PC-9 (cell line): ENCODE measurements at regions not wholly inside any gene's neighbourhood (a gene's known extent, or its start where the extent isn't known, plus 50 kb on each side); places are given as distances from the start of the nearest gene placed in this dataset.

ENCODE experiments used
- BruUV-seq: library from RNA; stranded (reverse); fragments of 400-500 nt; replicated peaks from 2 replicates; lab custom pipeline; 2021; lab: Mats Ljungman, UMichigan
- CTCF ChIA-PET: fragments of 300-600 bp; sonication (Branson Sonifier 250); formaldehyde crosslinking; loops from one replicate; lab custom pipeline; 2022; ENCODE audit warnings: antibody characterized with exemption; lab: Charles Lee
- POLR2A ChIA-PET: fragments of 300-600 bp; sonication (Branson Sonifier 250); formaldehyde crosslinking; loops from one replicate; lab custom pipeline; 2022; ENCODE audit warnings: antibody characterized with exemption; ENCODE audit not compliant: unreplicated experiment; lab: Charles Lee
- DNase-seq, 2 experiments: peaks; one replicate each; pipeline versions ENCODE4 v3.0.0 to v3.0.0-alpha.2; 2015 to 2022; ENCODE audit warnings: mixed read lengths in 1 of 2
- H2AFZ ChIP-seq: fragments of 200-600 bp; sonication (generic); 2 replicates; pipeline ENCODE4 v1.8.1; 2017; ENCODE audit warnings: antibody characterized with exemption
- H3F3A ChIP-seq: fragments of 200-600 bp; sonication (generic); 2 replicates; pipeline ENCODE4 v1.8.1; 2017; ENCODE audit warnings: antibody characterized with exemption, mild to moderate bottlenecking, low read depth; ENCODE audit not compliant: insufficient read depth
- H3K27ac ChIP-seq: fragments of 200-600 bp; sonication (generic); 2 replicates; pipeline ENCODE4 v1.6.1; 2016; ENCODE audit warnings: mixed run types
- H3K27me3 ChIP-seq: fragments of 200-600 bp; sonication (generic); 2 replicates; pipeline ENCODE4 v1.6.1; 2016; ENCODE audit warnings: low read depth, mixed run types; ENCODE audit not compliant: insufficient read depth
- H3K36me3 ChIP-seq: fragments of 200-600 bp; sonication (generic); 2 replicates; pipeline ENCODE4 v1.6.1; 2016; ENCODE audit warnings: low read depth, mixed run types
- H3K4me1 ChIP-seq: fragments of 200-600 bp; sonication (generic); replicated peaks from 2 replicates; pipeline ENCODE4 v1.6.1; 2016; ENCODE audit warnings: mixed run types; ENCODE audit not compliant: insufficient read depth
- H3K4me2 ChIP-seq: fragments of 200-600 bp; sonication (generic); 2 replicates; pipeline ENCODE4 v1.6.1; 2017; ENCODE audit warnings: mixed run types
- H3K4me3 ChIP-seq: fragments of 200-600 bp; sonication (generic); 2 replicates; pipeline ENCODE4 v1.6.1; 2016; ENCODE audit warnings: mixed run types
- H3K79me2 ChIP-seq: fragments of 200-600 bp; sonication (generic); 2 replicates; pipeline ENCODE4 v1.6.1; 2017; ENCODE audit warnings: low read depth, mixed run types
- H3K9me2 ChIP-seq: fragments of 200-600 bp; sonication (generic); 2 replicates; pipeline ENCODE4 v1.8.1; 2017; ENCODE audit warnings: mild to moderate bottlenecking; ENCODE audit not compliant: insufficient read depth
- H3K9me3 ChIP-seq: fragments of 200-600 bp; sonication (generic); 2 replicates; pipeline ENCODE4 v1.8.1; 2016; ENCODE audit warnings: low read depth; ENCODE audit not compliant: insufficient read depth
- H4K20me1 ChIP-seq: fragments of 200-600 bp; sonication (generic); 2 replicates; pipeline ENCODE4 v1.8.1; 2017; ENCODE audit not compliant: insufficient read depth
- EZH2 ChIP-seq: fragments of 200-600 bp; sonication (generic); IDR thresholded peaks from 2 replicates; pipeline ENCODE4 v1.8.0; 2017; ENCODE audit warnings: antibody characterized with exemption, low read depth
- intact Hi-C: fragments of 100-400 bp; cut with micrococcal nuclease; formaldehyde crosslinking; loops from one replicate; pipeline ENCODE4 v1.10.0; 2022; ENCODE audit not compliant: unreplicated experiment
- TF ChIP-seq, protein P1 (sequence below): fragments of 200-600 bp; sonication (generic); conservative IDR thresholded peaks from 2 replicates; pipeline ENCODE4 v1.6.1; 2017; ENCODE audit warnings: mixed run types, antibody characterized with exemption, mild to moderate bottlenecking, moderate library complexity

DNA sequence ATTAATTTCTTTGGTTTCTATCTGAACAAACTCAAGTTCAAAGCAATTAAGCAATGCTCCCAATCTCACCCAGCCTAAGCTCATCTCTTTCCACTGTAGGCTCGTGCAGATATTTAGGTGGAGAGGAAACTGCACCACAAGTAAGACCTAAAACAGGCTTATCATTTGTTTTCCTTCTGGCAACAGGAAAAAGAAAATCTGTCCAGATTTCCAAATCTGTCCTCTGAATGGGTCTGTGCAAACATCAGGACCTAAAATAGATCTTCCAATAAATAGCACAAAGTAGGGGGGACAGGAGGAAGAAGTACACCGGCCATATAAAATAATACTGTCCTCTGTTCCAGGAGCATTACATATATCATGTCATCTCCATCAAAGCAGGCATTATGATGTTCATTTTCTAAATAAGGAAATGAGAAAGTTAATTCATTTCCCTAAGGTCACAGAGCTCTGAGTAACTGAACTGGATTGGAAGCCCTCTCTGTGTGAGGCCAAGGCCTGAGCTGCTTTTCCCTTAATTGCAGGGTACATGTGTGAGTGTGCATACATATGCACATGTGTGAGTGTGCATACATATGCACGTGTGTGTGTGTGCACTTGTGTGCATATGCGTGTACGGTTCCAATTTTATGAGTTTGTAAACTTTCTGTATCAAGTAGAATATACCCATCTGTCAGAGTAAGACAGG, 92.8 kb upstream of the PARD3 start:
- intact Hi-C loops = loop anchor here (2.0 to 5.0 kb wide), 2 partner anchors 47 to 64 kb away; no protein-coding TSS in a partner anchor
- CTCF ChIA-PET = no interaction called here

DNA sequence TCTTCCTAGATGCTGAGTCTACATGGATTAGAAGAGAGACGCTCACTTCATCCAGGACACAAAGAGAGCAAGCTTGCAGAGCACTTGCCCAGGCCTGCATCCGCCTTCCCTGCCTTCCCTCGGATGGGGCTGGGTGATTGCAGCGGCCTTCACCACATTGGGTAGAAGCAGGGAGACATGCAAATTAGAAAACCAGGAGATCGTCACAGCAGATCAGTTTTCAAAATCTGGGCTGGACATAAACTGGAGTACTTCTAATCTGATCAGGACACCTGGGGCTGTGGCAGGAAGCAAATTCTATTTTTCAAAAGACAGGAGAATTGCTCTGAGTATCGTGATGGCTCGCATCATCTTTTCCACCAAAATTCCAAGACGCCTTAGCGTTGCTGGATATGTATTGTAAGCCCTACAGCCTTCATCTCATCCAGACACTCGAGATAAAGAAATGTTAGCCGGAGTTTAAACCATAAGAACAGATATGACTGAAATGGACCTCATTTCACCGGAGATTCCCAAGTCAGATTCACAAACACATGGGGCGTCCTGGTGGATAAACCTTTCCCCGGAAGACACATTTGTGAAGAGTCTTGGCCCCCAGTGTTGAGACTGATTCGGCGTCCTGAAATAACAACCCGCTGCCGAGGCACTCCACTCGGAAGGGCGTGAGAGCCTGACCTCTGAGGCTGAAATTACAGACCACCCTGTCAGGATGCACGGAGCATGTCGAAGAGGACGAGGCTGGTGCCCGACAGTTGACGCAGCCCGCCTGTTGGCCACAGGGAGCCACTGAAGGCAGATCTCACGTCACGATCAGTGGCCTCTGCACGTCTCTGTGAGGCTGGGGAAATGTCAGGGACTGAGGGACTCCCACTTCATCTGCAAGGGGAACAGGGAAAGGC, 91.2 kb upstream of the PARD3 start:
- POLR2A ChIA-PET = no interaction called here

More for the DNA sequence above, 92.8 kb upstream of the PARD3 start:
- Histone ChIP-seq H2AFZ (no peak overlapping the region), H3K4me1 (no peaks in the 10 kb centered on the region), H3K27me3 (no peaks in the 10 kb centered on the region), H3K9me3 (no peaks in the 10 kb centered on the region), H3K4me3 (no peak overlapping the region), H3K36me3 (no peaks in the 10 kb centered on the region), H3F3A (no peaks in the 10 kb centered on the region), H4K20me1 (no peaks in the 10 kb centered on the region), H3K27ac (no peak overlapping the region), H3K79me2 (no peaks in the 10 kb centered on the region), H3K4me2 (no peak overlapping the region), H3K9me2 (no peaks in the 10 kb centered on the region)
- POLR2A ChIA-PET = no interaction called here
- no peak for DNase-seq
- TF ChIP-seq, protein P1, sequence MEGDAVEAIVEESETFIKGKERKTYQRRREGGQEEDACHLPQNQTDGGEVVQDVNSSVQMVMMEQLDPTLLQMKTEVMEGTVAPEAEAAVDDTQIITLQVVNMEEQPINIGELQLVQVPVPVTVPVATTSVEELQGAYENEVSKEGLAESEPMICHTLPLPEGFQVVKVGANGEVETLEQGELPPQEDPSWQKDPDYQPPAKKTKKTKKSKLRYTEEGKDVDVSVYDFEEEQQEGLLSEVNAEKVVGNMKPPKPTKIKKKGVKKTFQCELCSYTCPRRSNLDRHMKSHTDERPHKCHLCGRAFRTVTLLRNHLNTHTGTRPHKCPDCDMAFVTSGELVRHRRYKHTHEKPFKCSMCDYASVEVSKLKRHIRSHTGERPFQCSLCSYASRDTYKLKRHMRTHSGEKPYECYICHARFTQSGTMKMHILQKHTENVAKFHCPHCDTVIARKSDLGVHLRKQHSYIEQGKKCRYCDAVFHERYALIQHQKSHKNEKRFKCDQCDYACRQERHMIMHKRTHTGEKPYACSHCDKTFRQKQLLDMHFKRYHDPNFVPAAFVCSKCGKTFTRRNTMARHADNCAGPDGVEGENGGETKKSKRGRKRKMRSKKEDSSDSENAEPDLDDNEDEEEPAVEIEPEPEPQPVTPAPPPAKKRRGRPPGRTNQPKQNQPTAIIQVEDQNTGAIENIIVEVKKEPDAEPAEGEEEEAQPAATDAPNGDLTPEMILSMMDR = no peak
- TF ChIP-seq EZH2 = no peak
- no TSS peak for BruUV-seq

More for the DNA sequence above, 91.2 kb upstream of the PARD3 start:
- H3K4me1 ChIP-seq = no peaks in the 10 kb centered on the region
- no peak overlapping the region for H3K4me2 ChIP-seq
- peak in 1 of 2 experiments; percentile 63 for DNase-seq
- no peaks in the 10 kb centered on the region for H3K36me3 ChIP-seq
- intact Hi-C loops = loop anchor here (2.0 to 5.0 kb wide), 2 partner anchors 48 to 66 kb away; no protein-coding TSS in a partner anchor
- BruUV-seq = no TSS peak
- H3K27ac ChIP-seq = no peak overlapping the region
- H3K79me2 ChIP-seq = no peaks in the 10 kb centered on the region
- TF ChIP-seq, protein P1 = no peak
- no peak for TF ChIP-seq EZH2
- CTCF ChIA-PET = no interaction called here
- H3K9me3 ChIP-seq = no peaks in the 10 kb centered on the region
- no peak overlapping the region for H3K4me3 ChIP-seq
- no peak overlapping the region for H2AFZ ChIP-seq
- H4K20me1 ChIP-seq = no peaks in the 10 kb centered on the region
- H3K27me3 ChIP-seq = no peaks in the 10 kb centered on the region
- no peaks in the 10 kb centered on the region for H3F3A ChIP-seq
- H3K9me2 ChIP-seq = no peaks in the 10 kb centered on the region
